Epithelial cell of proximal tubule (primary cell): ENCODE measurements at regions not wholly inside any gene's neighbourhood (a gene's known extent, or its start where the extent isn't known, plus 50 kb on each side); places are given as distances from the start of the nearest gene placed in this dataset.

Experiments
- DNase-seq: peaks from one replicate; pipeline ENCODE4 v3.0.0-alpha.2; 2011; ENCODE audit warnings: low read depth
- H3K4me3 ChIP-seq: 2 replicates; pipeline ENCODE4 v1.5.1; 2011; ENCODE audit warnings: low read depth, mild to moderate bottlenecking, low read length
- CTCF ChIP-seq: conservative IDR thresholded peaks from 2 replicates; pipeline ENCODE4 v1.5.1; 2012; ENCODE audit warnings: low read depth, mild to moderate bottlenecking, low read length

GRCh38 chrX:95878874-95879273, 805.8 kb upstream of the DIAPH2 start:
- no peak overlapping the region for H3K4me3 ChIP-seq
- no peak for DNase-seq
- TF ChIP-seq CTCF, result no peak

- H3K4me3 ChIP-seq, result no peak overlapping the region
- TF ChIP-seq CTCF, result no peak
- no peak for DNase-seq
These were observed 800.5 kb upstream of the DIAPH2 start for GRCh38 chrX:95884186-95884585.

GRCh38 chrX:95885074-95885473, 799.6 kb upstream of the DIAPH2 start:
- DNase-seq, result peak; percentile 9
- no peak for TF ChIP-seq CTCF
- no peak overlapping the region for H3K4me3 ChIP-seq

- TF ChIP-seq CTCF, result no peak
- no peak overlapping the region for H3K4me3 ChIP-seq
- no peak for DNase-seq
These were observed 795.4 kb upstream of the DIAPH2 start for GRCh38 chrX:95889279-95889678.

- no peak for TF ChIP-seq CTCF
- DNase-seq, result no peak
- H3K4me3 ChIP-seq, result no peak overlapping the region
These were observed 791.0 kb upstream of the DIAPH2 start for GRCh38 chrX:95893636-95894035.

GRCh38 chrX:95903490-95903889, 781.2 kb upstream of the DIAPH2 start:
- TF ChIP-seq CTCF, result no peak
- H3K4me3 ChIP-seq, result no peak overlapping the region
- no peak for DNase-seq

GRCh38 chrX:95903975-95904374, 780.7 kb upstream of the DIAPH2 start:
- no peak for TF ChIP-seq CTCF
- no peak overlapping the region for H3K4me3 ChIP-seq
- no peak for DNase-seq
